Liver (tissue), 8 donors: ENCODE measurements at regions not wholly inside any gene's neighbourhood (a gene's known extent, or its start where the extent isn't known, plus 50 kb on each side); places are given as distances from the start of the nearest gene placed in this dataset.

ENCODE experiments used
- DNase-seq: peaks from one replicate; pipeline ENCODE4 v3.0.0-alpha.2; 2017; ENCODE audit warnings: low spot score
- H3K27ac ChIP-seq, 2 donors: one replicate each; pipeline ENCODE4 v1.7.0; 2013; ENCODE audit warnings: inconsistent platforms in 2 of 2, low read length in 2 of 2, control low read depth in 1 of 2, low read depth in 1 of 2, mild to moderate bottlenecking in 1 of 2
- H3K27me3 ChIP-seq, 4 donors: one replicate each; pipeline versions ENCODE4 v1.6.1 to v1.7.0; 2013; ENCODE audit warnings: low read length in 3 of 4, inconsistent platforms in 1 of 4, mild to moderate bottlenecking in 1 of 4, moderate library complexity in 1 of 4; ENCODE audit not compliant: control insufficient read depth in 4 of 4, insufficient read depth in 4 of 4
- H3K36me3 ChIP-seq, 4 donors: one replicate each; pipeline versions ENCODE4 v1.6.1 to v1.7.0; 2013; ENCODE audit warnings: low read length in 3 of 4, mild to moderate bottlenecking in 3 of 4, low read depth in 1 of 4, moderate library complexity in 1 of 4; ENCODE audit not compliant: control insufficient read depth in 4 of 4, insufficient read depth in 3 of 4
- H3K4me1 ChIP-seq, 4 donors: one replicate each; pipeline versions ENCODE4 v1.6.1 to v1.7.0; 2013; ENCODE audit warnings: low read length in 3 of 4, mild to moderate bottlenecking in 3 of 4, moderate library complexity in 1 of 4; ENCODE audit not compliant: control insufficient read depth in 4 of 4, insufficient read depth in 4 of 4
- H3K4me3 ChIP-seq, 3 donors: one replicate each; pipeline versions ENCODE4 v1.6.1 to v1.7.0; 2013; ENCODE audit warnings: low read length in 3 of 3, control low read depth in 1 of 3, low read depth in 1 of 3, mild to moderate bottlenecking in 1 of 3
- H3K9ac ChIP-seq, 2 donors: one replicate each; pipeline ENCODE4 v1.7.0; 2013; ENCODE audit warnings: low read length in 2 of 2, mild to moderate bottlenecking in 2 of 2, moderate library complexity in 2 of 2, control low read depth in 1 of 2, low read depth in 1 of 2
- H3K9me3 ChIP-seq, 4 donors: one replicate each; pipeline versions ENCODE4 v1.6.1 to v1.7.0; 2013; ENCODE audit warnings: low read length in 3 of 4; ENCODE audit not compliant: control insufficient read depth in 4 of 4
- EGR1 ChIP-seq, 2 donors: IDR thresholded peaks; 2 replicates each; pipeline ENCODE4 v1.6.1; 2016 to 2018; ENCODE audit warnings: antibody characterized with exemption in 2 of 2, low read depth in 2 of 2
- FOXA1 ChIP-seq: IDR thresholded peaks from 2 replicates; pipeline ENCODE4 v1.6.1; 2016; ENCODE audit warnings: antibody characterized with exemption
- FOXA2 ChIP-seq: IDR thresholded peaks from 2 replicates; pipeline ENCODE4 v1.6.1; 2016; ENCODE audit warnings: antibody characterized with exemption
- GABPA ChIP-seq, 2 donors: IDR thresholded peaks in 1 of 2; conservative IDR thresholded peaks in 1 of 2; 2 replicates each; pipeline ENCODE4 v1.6.1; 2016; ENCODE audit warnings: antibody characterized with exemption in 2 of 2, mild to moderate bottlenecking in 1 of 2, moderate library complexity in 1 of 2
- HNF4A ChIP-seq, 2 donors: conservative IDR thresholded peaks; 2 replicates each; pipeline ENCODE4 v1.6.1; 2016; ENCODE audit warnings: antibody characterized with exemption in 2 of 2, mild to moderate bottlenecking in 2 of 2
- HNF4G ChIP-seq: IDR thresholded peaks from 2 replicates; pipeline ENCODE4 v1.6.1; 2016; ENCODE audit warnings: antibody characterized with exemption
- JUND ChIP-seq, 2 donors: IDR thresholded peaks; 2 replicates each; pipeline ENCODE4 v1.6.1; 2016; ENCODE audit warnings: antibody characterized with exemption in 2 of 2
- NR2F2 ChIP-seq: IDR thresholded peaks from 2 replicates; pipeline ENCODE4 v1.6.1; 2016; ENCODE audit warnings: antibody characterized with exemption
- RAD21 ChIP-seq, 2 donors: IDR thresholded peaks; 2 replicates each; pipeline ENCODE4 v1.6.1; 2016; ENCODE audit warnings: antibody characterized with exemption in 2 of 2, mild to moderate bottlenecking in 2 of 2
- RXRA ChIP-seq, 2 donors: IDR thresholded peaks; 2 replicates each; pipeline ENCODE4 v1.6.1; 2017 to 2018; ENCODE audit warnings: antibody characterized with exemption in 2 of 2, mild to moderate bottlenecking in 1 of 2
- SP1 ChIP-seq: IDR thresholded peaks from 2 replicates; pipeline ENCODE4 v1.6.1; 2018; ENCODE audit warnings: antibody characterized with exemption, mild to moderate bottlenecking
- TAF1 ChIP-seq: conservative IDR thresholded peaks from 2 replicates; pipeline ENCODE4 v1.6.1; 2016; ENCODE audit warnings: antibody characterized with exemption, mild to moderate bottlenecking
- YY1 ChIP-seq: IDR thresholded peaks from 2 replicates; pipeline ENCODE4 v1.6.1; 2016; ENCODE audit warnings: antibody characterized with exemption, mild to moderate bottlenecking
- WGBS: extraction: QIAGEN DNeasy Blood & Tissue Kit; methylation state at CpG from one replicate; pipeline ENCODE4 v1.1.7; 2013; 5-methylcytosine and 5-hydroxymethylcytosine counted together
- TF ChIP-seq, protein P1 (sequence below): IDR thresholded peaks from 2 replicates; pipeline ENCODE4 v1.6.1; 2016; ENCODE audit warnings: antibody characterized with exemption, mild to moderate bottlenecking
- TF ChIP-seq, protein P2 (sequence below): IDR thresholded peaks from 2 replicates; pipeline ENCODE4 v1.6.1; 2016; ENCODE audit warnings: antibody characterized with exemption
- TF ChIP-seq, protein P3 (sequence below): IDR thresholded peaks from 2 replicates; pipeline ENCODE4 v1.6.1; 2016; ENCODE audit warnings: antibody characterized with exemption
- TF ChIP-seq, protein P4 (sequence below): fragments of 150-350 bp; IDR thresholded peaks from 2 replicates; pipeline ENCODE4 v1.5.1; 2017; ENCODE audit warnings: improper control_type of control experiment, low read depth, low read length; ENCODE audit not compliant: missing input control
- TF ChIP-seq, protein P5 (sequence below): IDR thresholded peaks from 2 replicates; pipeline ENCODE4 v1.6.1; 2016; ENCODE audit warnings: antibody characterized with exemption
- donor health status: healthy.
- donor health status: healthy.
- donor health status: healthy.
- donor health status: healthy.
- donor health status: healthy.

DNA sequence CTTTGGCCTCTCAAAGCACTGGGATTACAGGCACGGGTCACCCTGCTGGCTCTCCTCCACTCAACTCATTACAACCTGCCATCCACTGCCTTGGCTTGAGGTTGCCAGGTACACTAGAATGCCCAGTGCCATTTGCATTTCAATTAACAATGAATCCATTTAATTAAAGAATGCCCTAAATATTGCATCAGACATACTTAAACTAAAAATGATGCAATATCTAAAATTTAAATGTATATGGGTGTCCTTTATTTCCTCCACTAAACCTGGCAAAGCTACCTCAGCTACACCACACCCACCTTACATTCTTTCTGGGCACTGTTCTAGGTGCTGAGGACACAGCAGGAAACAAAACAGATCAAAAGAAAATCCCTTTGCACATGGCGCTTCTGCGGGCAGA lies 382.2 kb upstream of the ZFHX3 start:
- DNase-seq, result no peak
- H3K36me3 ChIP-seq, result no peaks in the 10 kb centered on the region
- no peak for TF ChIP-seq FOXA1
- no peak for TF ChIP-seq JUND (IDR thresholded peaks at IDR 0.05)
- no peak for TF ChIP-seq RAD21 (IDR thresholded peaks at IDR 0.05)
- no peak for TF ChIP-seq GABPA (IDR thresholded peaks at IDR 0.05 in 1 of 2, conservative IDR thresholded peaks at IDR 0.05 in 1 of 2)
- TF ChIP-seq FOXA2, result no peak
- TF ChIP-seq HNF4G, result no peak
- TF ChIP-seq, protein P1, sequence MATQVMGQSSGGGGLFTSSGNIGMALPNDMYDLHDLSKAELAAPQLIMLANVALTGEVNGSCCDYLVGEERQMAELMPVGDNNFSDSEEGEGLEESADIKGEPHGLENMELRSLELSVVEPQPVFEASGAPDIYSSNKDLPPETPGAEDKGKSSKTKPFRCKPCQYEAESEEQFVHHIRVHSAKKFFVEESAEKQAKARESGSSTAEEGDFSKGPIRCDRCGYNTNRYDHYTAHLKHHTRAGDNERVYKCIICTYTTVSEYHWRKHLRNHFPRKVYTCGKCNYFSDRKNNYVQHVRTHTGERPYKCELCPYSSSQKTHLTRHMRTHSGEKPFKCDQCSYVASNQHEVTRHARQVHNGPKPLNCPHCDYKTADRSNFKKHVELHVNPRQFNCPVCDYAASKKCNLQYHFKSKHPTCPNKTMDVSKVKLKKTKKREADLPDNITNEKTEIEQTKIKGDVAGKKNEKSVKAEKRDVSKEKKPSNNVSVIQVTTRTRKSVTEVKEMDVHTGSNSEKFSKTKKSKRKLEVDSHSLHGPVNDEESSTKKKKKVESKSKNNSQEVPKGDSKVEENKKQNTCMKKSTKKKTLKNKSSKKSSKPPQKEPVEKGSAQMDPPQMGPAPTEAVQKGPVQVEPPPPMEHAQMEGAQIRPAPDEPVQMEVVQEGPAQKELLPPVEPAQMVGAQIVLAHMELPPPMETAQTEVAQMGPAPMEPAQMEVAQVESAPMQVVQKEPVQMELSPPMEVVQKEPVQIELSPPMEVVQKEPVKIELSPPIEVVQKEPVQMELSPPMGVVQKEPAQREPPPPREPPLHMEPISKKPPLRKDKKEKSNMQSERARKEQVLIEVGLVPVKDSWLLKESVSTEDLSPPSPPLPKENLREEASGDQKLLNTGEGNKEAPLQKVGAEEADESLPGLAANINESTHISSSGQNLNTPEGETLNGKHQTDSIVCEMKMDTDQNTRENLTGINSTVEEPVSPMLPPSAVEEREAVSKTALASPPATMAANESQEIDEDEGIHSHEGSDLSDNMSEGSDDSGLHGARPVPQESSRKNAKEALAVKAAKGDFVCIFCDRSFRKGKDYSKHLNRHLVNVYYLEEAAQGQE, result no peak
- no peak for TF ChIP-seq RXRA (IDR thresholded peaks at IDR 0.05)
- TF ChIP-seq EGR1 (IDR thresholded peaks at IDR 0.05; ENCODE audit: low read depth in 2 of 2), result no peak
- H3K4me3 ChIP-seq, result no peak overlapping the region
- no peaks in the 10 kb centered on the region for H3K27me3 ChIP-seq
- no peak overlapping the region for H3K27ac ChIP-seq
- H3K9me3 ChIP-seq, result no peaks in the 10 kb centered on the region
- no peak overlapping the region for H3K9ac ChIP-seq
- WGBS, result 88% methylated on average over 3 of the region's 3 CpGs
- H3K4me1 ChIP-seq, result no peaks in the 10 kb centered on the region

DNA sequence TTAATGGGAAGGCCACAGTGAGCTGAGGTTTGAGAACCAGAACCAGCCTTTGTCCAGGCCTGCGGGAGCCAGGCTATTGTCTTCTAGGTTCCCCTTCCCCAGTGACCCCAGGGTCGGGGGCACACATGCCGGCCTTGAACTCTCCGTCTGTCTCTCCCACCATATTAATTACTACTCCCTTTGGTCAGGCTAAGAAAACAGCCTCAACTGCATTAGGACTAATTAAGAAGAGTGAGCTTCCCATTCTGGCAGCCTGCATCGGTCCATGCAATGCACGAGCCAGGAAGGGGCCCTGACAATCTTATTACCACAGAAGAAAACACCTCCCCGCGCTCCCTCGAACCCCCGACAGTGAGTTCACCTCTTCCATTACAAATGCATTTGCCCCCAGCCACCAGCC lies 380.2 kb upstream of the ZFHX3 start:
- 77% methylated on average over 10 of the region's 10 CpGs for WGBS
- Histone ChIP-seq H3K9ac (no peak overlapping the region), H3K27me3 (peaks cover 0 to 2% (median 0%) of the 10 kb centered on the region in 4 donors)

More for the DNA sequence above, 380.2 kb upstream of the ZFHX3 start:
- no peaks in the 10 kb centered on the region for H3K9me3 ChIP-seq
- no peak overlapping the region for H3K27ac ChIP-seq
- no peak overlapping the region for H3K4me3 ChIP-seq
- DNase-seq, result no peak
- H3K36me3 ChIP-seq, result no peaks in the 10 kb centered on the region
- no peak for TF ChIP-seq JUND (IDR thresholded peaks at IDR 0.05)
- no peak for TF ChIP-seq NR2F2
- TF ChIP-seq RXRA (IDR thresholded peaks at IDR 0.05), result no peak
- no peak for TF ChIP-seq SP1
- no peak for TF ChIP-seq EGR1 (IDR thresholded peaks at IDR 0.05; ENCODE audit: low read depth in 2 of 2)
- no peak for TF ChIP-seq RAD21 (IDR thresholded peaks at IDR 0.05)
- TF ChIP-seq, protein P2, sequence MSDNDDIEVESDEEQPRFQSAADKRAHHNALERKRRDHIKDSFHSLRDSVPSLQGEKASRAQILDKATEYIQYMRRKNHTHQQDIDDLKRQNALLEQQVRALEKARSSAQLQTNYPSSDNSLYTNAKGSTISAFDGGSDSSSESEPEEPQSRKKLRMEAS, result no peak
- TF ChIP-seq, protein P3, sequence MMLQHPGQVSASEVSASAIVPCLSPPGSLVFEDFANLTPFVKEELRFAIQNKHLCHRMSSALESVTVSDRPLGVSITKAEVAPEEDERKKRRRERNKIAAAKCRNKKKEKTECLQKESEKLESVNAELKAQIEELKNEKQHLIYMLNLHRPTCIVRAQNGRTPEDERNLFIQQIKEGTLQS, result no peak
- no peak for TF ChIP-seq YY1
- TF ChIP-seq HNF4A (conservative IDR thresholded peaks at IDR 0.05), result no peak
- no peak for TF ChIP-seq FOXA1
- TF ChIP-seq, protein P4, sequence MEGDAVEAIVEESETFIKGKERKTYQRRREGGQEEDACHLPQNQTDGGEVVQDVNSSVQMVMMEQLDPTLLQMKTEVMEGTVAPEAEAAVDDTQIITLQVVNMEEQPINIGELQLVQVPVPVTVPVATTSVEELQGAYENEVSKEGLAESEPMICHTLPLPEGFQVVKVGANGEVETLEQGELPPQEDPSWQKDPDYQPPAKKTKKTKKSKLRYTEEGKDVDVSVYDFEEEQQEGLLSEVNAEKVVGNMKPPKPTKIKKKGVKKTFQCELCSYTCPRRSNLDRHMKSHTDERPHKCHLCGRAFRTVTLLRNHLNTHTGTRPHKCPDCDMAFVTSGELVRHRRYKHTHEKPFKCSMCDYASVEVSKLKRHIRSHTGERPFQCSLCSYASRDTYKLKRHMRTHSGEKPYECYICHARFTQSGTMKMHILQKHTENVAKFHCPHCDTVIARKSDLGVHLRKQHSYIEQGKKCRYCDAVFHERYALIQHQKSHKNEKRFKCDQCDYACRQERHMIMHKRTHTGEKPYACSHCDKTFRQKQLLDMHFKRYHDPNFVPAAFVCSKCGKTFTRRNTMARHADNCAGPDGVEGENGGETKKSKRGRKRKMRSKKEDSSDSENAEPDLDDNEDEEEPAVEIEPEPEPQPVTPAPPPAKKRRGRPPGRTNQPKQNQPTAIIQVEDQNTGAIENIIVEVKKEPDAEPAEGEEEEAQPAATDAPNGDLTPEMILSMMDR, result no peak
- TF ChIP-seq HNF4G, result no peak
- no peak for TF ChIP-seq TAF1
- TF ChIP-seq, protein P5, sequence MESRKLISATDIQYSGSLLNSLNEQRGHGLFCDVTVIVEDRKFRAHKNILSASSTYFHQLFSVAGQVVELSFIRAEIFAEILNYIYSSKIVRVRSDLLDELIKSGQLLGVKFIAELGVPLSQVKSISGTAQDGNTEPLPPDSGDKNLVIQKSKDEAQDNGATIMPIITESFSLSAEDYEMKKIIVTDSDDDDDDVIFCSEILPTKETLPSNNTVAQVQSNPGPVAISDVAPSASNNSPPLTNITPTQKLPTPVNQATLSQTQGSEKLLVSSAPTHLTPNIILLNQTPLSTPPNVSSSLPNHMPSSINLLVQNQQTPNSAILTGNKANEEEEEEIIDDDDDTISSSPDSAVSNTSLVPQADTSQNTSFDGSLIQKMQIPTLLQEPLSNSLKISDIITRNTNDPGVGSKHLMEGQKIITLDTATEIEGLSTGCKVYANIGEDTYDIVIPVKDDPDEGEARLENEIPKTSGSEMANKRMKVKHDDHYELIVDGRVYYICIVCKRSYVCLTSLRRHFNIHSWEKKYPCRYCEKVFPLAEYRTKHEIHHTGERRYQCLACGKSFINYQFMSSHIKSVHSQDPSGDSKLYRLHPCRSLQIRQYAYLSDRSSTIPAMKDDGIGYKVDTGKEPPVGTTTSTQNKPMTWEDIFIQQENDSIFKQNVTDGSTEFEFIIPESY, result no peak
- no peak for TF ChIP-seq GABPA (IDR thresholded peaks at IDR 0.05 in 1 of 2, conservative IDR thresholded peaks at IDR 0.05 in 1 of 2)
- TF ChIP-seq FOXA2, result no peak
- TF ChIP-seq, protein P1, result no peak
- H3K4me1 ChIP-seq, result no peaks in the 10 kb centered on the region
